Fibroblast of mammary gland (primary cell): ENCODE measurements at regions not wholly inside any gene's neighbourhood (a gene's known extent, or its start where the extent isn't known, plus 50 kb on each side); places are given as distances from the start of the nearest gene placed in this dataset.

ENCODE experiments used
- DNase-seq: peaks from one replicate; pipeline ENCODE4 v3.0.0-alpha.2; 2010; ENCODE audit warnings: low read depth
- H3K4me3 ChIP-seq: 2 replicates; pipeline ENCODE4 v1.5.1; 2011; ENCODE audit warnings: low read depth, mild to moderate bottlenecking, low read length, moderate library complexity; ENCODE audit not compliant: control insufficient read depth
- TF ChIP-seq, protein P1 (sequence below): conservative IDR thresholded peaks from 2 replicates; pipeline ENCODE4 v1.5.1; 2011; ENCODE audit warnings: low read depth, low read length, inconsistent platforms; ENCODE audit not compliant: control insufficient read depth, insufficient read depth

- TF ChIP-seq, protein P1, sequence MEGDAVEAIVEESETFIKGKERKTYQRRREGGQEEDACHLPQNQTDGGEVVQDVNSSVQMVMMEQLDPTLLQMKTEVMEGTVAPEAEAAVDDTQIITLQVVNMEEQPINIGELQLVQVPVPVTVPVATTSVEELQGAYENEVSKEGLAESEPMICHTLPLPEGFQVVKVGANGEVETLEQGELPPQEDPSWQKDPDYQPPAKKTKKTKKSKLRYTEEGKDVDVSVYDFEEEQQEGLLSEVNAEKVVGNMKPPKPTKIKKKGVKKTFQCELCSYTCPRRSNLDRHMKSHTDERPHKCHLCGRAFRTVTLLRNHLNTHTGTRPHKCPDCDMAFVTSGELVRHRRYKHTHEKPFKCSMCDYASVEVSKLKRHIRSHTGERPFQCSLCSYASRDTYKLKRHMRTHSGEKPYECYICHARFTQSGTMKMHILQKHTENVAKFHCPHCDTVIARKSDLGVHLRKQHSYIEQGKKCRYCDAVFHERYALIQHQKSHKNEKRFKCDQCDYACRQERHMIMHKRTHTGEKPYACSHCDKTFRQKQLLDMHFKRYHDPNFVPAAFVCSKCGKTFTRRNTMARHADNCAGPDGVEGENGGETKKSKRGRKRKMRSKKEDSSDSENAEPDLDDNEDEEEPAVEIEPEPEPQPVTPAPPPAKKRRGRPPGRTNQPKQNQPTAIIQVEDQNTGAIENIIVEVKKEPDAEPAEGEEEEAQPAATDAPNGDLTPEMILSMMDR: no peak
- DNase-seq: peak; percentile 8
- no peak overlapping the region for H3K4me3 ChIP-seq
These were observed 426.2 kb upstream of the ADAMTS9 start for GRCh38 chr3:65114041-65114440.

- no peak for DNase-seq
- TF ChIP-seq, protein P1: no peak
- H3K4me3 ChIP-seq: no peak overlapping the region
These were observed 425.0 kb upstream of the ADAMTS9 start for GRCh38 chr3:65112751-65113300.

DNA sequence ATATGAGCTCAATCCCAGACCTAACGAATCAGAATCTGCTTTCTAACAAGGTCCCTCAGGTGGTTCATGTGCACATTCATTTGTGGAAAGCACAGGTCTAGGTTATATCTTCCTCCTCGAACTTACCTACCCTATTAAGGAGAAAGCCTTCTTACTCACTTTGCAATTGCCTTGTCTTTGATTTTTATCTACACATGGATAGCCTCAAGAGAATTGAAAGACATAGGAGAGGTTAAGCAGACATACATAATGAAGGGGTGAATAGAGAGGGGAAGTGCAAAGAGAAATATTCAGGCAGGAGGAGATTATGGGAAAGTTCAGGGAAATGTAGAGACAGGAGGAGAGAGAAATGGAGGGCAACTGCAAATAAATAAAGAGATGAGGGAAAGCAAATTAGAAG lies 422.9 kb upstream of the ADAMTS9 start:
- no peak for DNase-seq
- H3K4me3 ChIP-seq: no peak overlapping the region
- TF ChIP-seq, protein P1: no peak

- no peak for DNase-seq
- no peak overlapping the region for H3K4me3 ChIP-seq
- TF ChIP-seq, protein P1: no peak
These were observed 422.2 kb upstream of the ADAMTS9 start for GRCh38 chr3:65109966-65110500.

- no peak overlapping the region for H3K4me3 ChIP-seq
- DNase-seq: peak; percentile 28
- TF ChIP-seq, protein P1: no peak
These were observed 419.4 kb upstream of the ADAMTS9 start for GRCh38 chr3:65107174-65107573.

GRCh38 chr3:65101450-65101849 lies 413.6 kb upstream of the ADAMTS9 start:
- no peak for DNase-seq
- TF ChIP-seq, protein P1: no peak
- no peak overlapping the region for H3K4me3 ChIP-seq
